ENCODE measurements at regions not wholly inside any gene's neighbourhood (a gene's known extent, or its start where the extent isn't known, plus 50 kb on each side); places are given as distances from the start of the nearest gene placed in this dataset.

DNA sequence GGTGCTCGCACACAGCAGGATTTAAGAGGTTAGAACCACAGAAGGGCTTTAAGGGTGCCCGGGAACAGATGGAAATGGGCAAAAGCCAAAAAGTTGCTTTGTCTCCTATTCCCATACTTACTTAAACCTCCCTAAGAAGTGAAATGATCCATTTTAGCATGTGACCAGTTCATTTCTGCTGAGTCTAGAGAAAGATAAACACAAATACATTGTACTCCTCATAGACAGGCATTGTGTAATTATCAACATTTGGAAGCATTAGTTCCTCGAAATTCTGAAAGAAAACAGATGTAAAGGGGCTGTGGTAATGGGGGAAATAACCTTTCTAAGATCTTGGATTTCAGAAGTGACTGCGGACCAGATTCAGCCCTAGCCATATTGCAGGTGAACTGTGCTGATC is 178.3 kb downstream of the CYB561 start:
- no peak for TF ChIP-seq POLR2A (IDR thresholded peaks at IDR 0.05)
- TF ChIP-seq, protein P1, sequence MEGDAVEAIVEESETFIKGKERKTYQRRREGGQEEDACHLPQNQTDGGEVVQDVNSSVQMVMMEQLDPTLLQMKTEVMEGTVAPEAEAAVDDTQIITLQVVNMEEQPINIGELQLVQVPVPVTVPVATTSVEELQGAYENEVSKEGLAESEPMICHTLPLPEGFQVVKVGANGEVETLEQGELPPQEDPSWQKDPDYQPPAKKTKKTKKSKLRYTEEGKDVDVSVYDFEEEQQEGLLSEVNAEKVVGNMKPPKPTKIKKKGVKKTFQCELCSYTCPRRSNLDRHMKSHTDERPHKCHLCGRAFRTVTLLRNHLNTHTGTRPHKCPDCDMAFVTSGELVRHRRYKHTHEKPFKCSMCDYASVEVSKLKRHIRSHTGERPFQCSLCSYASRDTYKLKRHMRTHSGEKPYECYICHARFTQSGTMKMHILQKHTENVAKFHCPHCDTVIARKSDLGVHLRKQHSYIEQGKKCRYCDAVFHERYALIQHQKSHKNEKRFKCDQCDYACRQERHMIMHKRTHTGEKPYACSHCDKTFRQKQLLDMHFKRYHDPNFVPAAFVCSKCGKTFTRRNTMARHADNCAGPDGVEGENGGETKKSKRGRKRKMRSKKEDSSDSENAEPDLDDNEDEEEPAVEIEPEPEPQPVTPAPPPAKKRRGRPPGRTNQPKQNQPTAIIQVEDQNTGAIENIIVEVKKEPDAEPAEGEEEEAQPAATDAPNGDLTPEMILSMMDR (IDR thresholded peaks at IDR 0.05), result no peak

Measured in ovary (tissue), 3 donors.